NCI-H748 treated with DMSO at 0.1 percent for 48 hours (cell line): ENCODE measurements at regions not wholly inside any gene's neighbourhood (a gene's known extent, or its start where the extent isn't known, plus 50 kb on each side); places are given as distances from the start of the nearest gene placed in this dataset.
"Not testable (repeated sequence)": the region's sequence is repeated elsewhere in the genome, so short reads cannot be mapped to it uniquely, and the experiment has no call there.

Experiments used
- DNase-seq: peaks from one replicate; lab custom pipeline; 2025; lab: John Stamatoyannopoulos, UW

DNA sequence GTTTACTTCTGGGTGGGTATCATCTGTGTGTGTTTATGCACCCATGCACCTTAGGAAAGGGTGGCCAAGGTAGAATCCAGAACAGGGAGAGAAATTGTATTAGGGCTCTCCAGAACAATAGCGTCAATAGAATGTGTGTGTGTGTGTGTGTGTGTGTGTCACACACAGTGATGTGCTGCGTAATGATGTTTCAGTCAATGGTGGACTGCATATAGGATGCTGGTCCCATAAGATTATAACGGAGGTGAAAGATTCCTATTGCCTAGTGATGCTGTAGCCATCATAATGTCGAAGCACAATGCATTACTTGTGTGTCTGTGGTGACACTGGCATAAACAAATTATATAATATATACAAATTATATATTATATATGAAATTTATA, 69.3 kb upstream of the PRR23C start:
- DNase-seq: no peak

DNA sequence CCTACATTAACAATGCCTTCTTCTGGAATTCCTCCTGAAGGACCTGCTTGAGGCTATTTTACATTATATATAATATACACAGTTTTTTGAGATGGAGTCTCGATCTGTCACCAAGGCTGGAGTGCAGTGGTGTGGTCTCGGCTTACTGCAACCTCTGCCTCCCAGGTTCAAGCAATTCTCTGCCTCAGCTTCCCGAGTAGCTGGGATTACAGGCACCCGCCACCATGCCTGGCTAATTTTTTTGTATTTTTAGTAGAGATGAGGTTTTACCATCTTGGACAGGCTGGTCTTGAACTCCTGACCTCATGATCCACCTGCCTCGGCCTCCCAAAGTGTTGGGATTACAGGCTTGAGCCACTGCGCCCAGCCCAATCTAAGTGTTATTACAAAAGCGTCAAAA, 71.9 kb upstream of the PRR23C start:
- not testable (repeated sequence) for DNase-seq

DNA sequence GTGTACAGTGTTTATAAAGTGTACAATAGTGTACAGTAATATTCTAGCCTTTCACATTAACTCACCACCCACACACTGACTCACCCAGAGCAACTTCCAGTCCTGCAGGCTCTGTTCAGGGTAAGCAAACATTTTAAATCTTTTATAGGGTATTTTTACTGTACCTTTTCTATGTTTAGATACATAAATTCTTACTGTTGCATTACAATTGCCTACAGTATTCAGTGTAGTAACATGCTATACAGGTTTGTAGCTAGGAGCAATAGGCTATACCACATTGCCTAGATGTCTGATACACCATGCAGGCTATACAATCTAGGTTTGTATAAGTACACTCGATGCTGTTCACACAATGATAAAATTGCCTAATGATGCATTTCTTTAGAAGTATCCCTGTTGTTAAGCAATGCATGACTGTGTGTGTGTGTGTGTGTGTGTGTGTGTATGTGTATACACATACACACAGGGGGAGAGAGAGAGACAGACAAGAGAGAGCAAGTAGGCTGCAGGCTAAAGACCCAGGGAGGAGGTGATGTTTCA, 72.5 kb upstream of the PRR23C start:
- DNase-seq: no peak

DNA sequence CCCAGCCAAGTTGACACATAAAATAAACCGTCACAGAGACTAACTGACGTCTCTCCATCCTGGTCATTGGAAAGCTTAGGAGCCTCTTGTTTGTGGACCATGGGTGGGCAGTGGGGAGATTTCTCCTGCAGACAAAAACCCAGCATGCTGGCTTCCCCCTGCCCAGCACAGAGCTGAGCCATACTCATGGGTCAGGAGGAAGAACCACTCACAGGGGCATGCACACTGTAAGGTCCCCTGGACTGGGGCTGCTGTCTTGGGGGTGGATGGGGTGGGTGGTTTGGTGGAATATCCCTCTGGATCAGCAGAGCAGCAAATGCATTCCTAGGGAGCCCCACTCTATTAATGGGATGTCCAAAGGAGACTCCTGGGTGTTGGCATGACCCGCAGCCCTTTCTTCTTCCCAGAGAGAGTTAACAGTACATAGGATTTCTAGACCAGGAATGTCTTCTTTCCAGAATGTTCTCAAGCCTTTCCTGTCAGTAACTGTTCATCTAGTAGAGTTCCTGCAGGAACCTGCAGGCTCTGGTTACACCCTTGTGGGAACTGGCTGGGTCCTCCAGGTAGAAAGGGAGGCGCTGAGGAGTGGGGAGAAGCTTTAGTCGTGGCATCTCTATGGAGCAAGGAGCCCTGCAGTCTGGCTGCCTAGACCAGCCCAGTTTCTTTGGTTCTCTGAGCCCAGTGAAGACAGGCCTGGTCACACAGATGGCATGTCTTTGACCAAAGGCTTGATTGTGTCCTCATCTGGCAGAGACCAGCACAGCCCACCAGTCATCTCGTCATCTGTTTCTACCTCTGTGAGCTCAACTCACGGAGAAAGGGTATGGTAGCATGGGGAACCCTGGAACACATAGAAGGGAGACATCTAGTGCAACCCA, 73.4 kb upstream of the PRR23C start:
- DNase-seq: no peak

DNA sequence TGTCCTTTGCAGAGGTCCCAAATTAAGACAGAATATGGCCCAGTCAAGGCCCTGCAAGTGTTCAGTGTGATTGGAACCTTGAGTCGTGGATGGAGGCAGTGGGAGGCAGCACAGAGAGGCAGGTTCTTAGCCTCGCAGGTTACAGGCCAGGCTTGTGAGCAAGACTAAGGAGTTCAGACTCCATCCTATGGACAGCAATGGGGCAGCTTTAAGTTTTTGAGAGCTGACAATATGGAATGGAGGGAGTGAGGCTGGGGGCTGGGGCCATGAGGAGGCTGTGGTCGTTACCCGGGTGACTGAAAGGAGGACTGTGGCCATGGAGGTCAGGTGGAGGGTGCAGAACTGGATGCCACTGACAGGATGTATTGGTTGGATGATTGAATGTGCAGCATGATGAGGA, 74.1 kb upstream of the PRR23C start:
- DNase-seq: no peak

DNA sequence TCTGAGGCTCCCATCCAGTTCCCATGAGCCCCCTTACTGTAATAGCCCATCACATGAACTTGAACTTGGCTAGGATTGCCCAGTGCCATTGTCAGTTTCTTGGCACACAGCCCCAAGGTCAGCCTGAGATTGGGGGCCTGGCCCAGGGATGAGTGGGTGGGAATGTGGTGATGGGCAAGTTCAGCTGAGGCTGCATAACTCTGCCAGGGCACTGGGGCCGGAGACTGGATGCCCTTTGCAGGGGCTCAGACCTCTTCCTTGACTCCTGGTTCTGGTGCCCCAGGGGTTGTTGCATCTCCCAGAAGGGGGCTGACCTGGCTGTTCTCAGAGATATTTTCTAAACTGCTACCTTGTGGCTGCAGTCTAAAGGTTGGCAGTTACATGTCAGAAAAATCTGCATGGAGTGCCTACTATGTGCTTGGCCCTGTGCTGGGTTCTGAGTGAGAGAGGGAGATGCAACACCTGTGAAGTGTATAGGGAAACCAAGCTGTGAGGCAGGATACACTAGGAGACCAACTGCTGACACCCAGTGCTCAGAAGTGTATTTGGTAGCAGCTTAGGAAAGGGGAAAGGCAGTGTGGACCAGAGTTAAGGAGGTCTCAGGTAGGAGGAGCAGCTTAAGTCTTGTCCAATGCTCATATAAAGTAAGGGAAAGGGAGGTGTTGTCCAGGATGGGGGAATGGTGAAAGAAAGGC, 74.8 kb upstream of the PRR23C start:
- no peak for DNase-seq

DNA sequence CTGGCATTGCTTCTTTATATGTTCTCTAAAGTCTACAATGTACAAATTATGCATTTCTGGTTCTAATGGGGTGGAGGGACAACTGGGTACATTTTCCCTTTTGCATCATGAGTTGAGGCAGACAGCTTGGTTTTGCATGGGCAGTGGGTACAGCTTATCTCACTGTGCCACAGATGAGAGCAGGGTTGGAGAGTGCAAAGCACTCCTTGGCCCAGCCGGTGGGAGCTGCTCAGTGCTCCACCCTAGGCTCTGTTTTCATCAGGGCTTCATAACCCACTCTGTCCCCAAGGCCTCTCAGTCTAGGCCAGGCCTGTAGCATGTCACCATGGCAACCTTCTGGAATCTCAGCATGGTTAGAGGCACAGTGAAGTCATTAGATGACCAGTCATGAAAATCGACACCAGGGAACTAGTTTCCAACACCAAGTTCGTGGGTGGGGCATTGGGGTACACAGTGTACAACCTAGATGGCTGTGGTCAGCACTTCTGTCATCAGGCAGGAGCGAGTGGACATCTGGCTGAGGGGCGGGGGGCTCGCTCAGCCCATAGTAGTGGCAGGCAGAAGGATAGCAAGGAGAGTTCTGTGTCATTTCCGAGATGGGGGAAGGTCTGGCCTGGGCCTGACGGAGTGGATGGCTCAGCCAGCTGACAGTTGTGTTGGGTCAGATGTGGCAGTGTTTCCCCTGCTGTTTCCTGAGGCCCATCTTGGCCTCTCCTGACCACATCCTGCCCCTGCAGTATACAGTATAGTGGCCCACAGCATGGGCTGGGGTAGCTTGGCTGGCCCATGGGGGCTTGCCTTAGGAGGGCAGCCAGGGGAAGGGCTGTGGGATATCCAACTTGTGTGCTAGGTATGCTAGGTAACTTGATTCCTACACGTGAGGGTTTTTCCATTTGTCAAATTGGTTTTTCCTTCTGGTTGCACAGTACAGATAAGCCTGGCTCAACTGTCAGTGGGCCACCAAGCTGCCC, 75.7 kb upstream of the PRR23C start:
- no peak for DNase-seq

DNA sequence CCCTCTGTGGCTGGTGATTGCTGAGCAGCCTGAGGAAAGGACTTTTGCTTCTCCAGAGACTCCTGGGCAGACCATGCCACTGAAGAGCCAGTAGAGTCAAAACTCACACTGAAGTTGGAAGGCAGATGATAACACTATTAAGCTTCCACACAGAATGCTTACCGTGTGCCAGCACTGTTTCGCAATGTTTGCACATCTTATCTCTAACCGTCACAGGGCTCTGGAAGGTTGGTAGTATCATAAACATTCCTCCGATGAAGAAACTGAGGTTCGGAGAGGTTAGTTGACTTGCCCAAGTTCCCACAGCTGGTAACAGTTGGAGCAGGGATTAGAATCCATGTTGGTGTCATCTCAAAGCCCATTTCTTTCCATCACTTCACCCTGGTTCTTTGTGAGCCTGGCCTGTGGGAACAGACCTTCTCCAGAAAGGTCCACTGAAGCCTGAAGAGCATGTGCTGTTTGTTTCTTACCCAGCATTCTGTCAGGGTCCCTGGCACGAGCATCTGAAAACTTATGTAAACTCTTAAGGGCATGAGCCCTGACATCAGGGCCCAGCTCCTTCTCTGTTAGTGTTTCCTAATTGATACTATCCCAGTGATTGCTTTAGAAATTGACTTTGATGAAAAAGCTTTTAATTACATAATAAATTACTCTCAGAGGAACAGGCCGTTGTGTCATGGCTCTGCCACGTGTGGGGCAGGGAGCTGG, 77.0 kb upstream of the PRR23C start:
- DNase-seq: no peak

DNA sequence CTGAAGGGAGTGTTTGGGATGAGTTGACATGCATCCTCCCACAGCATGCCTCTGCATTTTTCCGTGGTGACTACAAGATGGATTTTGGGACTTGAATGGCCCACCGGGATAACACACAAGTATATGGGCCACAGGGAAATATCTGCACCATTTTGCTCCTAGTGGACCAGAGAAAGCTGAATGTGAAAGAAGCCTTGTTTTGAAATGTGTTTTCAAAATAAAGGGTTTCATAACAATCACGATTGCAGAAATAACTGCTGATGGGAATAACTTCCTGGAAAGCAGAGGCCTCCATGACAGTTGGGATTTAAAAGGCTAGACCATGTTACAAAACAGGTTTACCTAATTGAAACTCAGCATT, 77.5 kb upstream of the PRR23C start:
- no peak for DNase-seq

DNA sequence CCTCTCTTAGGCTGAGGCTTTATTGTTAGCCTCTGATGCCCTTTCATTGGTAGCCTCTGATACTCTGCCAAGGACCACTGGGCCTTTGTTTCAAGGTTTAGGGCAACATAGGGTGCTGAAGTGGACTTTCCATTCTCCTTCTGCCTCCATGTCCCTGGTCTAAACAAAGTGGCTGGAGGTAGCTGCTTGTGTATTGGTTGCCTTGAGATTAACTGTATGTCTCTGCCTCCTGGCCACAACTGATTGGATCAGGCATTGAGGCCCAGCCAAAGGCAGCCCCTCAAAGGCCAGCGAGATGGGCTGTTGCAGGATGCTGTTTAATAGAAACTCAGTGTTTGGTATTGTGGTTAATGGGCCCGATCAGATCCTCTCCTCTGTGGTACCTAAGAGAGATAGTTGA, 77.9 kb upstream of the PRR23C start:
- no peak for DNase-seq

DNA sequence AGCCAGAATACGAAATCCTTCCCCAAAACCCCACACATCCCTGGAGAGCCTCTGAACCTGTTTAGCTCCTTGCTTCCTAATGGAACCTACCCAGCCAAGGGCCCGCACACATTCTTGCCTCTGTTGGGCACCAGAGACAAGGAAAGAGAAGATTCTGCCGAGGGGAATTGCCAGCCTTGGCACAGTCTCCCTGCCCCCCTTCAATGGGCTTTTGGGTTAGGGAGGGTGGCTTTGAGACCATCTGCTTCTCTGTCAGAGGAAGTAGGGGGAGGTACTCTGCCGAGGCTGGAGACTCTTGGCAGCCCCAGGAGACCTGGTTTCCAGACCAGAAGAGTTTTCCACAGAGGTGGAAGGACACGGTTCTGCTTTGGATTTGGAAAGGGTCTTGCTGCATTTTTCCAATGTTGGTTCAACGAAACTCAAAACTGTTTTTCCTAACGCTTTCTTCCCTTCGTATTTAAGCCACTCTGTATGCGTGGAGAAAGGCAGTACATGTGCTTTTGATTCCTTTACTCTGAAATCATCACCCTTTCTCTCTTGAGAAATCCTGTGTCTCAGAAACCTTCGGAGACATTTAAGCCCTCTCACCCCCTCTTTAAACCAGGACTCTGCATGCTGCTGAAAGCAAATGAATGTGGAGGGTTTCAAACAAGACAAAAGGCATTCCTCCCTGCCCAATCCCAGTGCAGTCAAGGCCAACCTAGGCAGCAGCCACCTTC, 78.8 kb upstream of the PRR23C start:
- DNase-seq: no peak

DNA sequence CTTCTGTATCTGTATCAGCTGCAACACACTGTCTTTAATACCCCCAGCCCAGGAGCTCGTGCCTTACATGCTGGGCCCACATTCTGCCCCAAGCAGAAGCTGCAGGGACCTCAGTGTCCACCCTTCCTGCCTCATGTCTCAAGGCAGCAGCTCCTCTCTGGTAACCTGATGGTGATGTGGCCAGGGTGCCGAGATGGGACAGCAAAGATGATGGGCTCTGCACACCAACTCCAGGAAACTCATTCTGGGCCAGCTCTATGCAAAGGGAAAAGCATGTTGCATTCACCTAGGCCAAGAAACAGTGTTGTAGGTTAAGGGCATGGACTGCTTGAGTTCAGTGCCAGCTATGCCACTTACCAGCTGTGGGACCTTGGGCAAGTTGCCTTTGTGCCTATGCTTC, 79.5 kb upstream of the PRR23C start:
- DNase-seq: no peak

DNA sequence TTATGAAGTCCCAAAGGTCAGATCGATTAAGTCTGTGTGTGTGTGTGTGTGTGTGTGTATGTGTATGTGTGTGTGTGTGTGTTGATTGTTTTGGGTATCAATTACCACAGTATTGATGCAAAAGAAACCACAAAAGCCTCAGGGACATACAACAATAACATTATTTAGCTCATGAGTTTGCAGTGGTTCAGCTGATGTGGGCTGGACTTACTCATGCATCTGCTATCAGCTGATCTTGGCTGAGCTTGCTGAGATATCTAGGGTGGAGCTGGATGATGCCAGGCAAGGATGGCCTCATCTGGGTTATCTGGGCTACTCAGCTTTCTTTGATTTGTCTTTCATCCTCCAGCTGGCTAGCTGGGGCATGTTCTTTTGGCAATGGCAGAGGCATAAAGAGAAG, 82.4 kb upstream of the PRR23C start:
- no peak for DNase-seq

DNA sequence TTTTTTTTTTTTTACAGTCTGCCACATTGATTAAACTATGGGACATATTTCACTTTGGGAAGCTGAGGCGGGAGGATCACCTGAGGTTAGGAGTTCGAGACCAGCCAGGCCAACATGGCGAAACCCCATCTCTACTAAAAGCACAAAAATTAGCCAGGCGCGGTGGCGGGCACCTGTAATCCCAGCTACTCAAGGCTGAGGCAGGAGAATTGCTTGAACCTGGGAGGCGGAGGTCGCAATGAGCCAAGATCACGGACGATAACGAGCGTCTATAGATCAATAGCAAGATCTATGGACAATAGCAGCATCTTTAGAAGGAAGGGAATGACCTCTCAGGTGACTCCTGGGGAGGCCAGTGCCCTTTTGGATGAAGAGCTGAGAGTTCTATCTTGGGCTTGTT, 82.9 kb upstream of the PRR23C start:
- not testable (repeated sequence) for DNase-seq

DNA sequence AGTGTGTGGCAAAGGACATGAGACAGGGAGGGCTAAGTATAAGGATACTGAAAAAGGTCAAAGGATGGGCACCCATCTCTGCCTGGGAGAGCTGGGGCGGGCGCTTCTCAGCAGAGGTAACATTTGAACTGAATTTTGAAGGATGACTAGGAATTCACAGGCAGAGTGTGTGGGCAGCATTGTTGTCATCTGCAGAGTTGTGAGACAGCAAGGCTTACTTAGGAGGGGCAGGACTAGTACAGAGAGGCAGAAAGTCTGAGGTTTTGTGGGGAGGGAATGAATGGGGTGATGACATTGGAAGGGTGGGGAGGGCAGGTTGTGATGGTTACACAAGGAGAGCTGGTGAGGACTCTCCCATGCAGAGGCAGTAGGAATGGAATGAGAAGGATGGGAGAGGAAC, 84.1 kb upstream of the PRR23C start:
- no peak for DNase-seq

DNA sequence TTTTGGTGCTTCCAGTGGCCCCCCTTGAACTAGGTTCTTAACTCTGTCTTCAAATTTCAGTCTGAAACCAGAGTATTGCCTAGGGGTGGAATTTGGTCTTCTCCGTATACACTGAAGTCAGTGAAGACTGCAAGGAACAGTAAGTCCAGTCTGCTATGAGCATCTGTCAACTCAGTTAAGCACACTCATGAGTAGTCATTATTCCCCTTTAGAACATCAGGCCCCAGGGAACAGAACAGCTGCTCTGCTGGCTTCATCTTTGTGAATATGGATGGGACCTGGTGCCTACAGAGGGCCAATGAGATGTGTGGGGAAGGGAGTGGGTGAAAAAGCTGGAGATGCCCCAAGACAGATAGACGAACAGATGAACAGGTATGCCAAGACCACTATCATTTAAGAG, 85.2 kb upstream of the PRR23C start:
- no peak for DNase-seq

DNA sequence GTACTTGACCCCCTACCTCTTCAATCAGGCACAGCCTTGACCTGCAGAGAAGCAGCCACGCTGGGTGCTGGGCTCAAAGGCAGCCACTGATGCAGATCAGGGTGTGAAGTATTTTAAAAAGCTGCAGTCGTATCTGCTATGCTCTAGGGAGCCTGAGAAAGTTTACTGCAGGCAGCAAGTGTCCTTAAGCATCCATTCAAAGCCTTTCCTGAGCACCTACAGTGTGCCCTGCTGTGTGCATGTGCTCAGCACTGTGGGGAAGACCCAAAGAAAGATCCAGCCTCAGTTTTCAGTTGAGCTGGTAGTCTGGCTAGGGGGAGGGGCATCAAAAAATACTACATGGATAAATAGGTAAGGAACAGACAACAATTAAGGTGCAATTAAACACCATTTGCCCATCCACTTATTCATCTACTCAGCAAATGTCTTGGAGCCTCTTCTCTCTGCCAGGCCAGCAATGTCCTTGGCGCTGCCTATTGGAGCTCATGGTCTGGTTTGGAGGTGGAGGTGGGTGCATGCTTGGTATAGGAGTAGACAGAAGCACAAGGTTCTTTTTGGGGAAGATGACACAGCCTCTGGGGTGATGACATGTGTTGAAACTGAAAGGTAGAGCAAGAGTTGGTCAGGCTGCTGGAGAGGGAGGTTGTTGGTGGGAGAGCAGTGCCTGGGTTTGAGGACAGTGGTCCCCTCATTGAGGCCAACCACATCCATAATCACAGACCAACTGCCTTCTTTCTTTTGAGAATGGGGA, 85.9 kb upstream of the PRR23C start:
- no peak for DNase-seq

DNA sequence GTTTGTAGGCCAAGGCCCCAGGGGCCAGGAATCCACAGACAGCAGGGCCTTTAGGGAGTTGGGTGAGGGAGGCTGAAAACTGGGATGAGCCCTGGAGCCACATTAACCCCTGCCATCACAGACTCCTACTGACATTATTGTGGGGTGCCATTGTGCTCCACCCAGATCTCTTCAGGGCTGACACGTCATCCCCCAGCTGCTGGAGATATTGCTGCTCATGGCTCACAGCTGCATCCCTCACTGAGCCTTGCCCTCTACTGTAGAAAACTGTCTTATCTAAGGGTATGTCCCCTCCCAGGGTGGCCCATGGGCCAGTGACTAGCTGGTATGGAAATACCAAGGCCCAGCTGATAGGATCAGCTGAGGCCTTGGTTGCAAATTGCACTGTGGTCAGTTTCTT, 87.3 kb upstream of the PRR23C start:
- DNase-seq: no peak

DNA sequence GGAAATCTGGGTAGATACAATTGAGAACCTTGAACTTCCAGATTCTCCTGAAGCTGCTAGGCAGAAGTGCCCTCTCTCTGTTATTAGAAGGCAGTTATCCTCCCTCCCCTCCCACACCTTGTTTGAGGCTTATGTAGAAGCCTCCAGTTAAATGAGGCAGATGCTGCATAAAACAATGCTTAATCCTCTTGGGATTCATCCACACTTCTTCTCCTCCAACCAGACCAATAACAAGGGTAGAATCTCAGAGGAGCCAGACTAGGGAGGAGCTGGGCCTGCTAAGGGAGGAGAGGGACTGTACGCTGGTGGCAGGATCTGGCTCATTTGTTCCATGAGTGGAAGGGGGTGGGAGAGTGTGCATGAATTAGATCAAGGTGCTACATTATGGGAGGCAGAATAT, 88.3 kb upstream of the PRR23C start:
- DNase-seq: no peak

DNA sequence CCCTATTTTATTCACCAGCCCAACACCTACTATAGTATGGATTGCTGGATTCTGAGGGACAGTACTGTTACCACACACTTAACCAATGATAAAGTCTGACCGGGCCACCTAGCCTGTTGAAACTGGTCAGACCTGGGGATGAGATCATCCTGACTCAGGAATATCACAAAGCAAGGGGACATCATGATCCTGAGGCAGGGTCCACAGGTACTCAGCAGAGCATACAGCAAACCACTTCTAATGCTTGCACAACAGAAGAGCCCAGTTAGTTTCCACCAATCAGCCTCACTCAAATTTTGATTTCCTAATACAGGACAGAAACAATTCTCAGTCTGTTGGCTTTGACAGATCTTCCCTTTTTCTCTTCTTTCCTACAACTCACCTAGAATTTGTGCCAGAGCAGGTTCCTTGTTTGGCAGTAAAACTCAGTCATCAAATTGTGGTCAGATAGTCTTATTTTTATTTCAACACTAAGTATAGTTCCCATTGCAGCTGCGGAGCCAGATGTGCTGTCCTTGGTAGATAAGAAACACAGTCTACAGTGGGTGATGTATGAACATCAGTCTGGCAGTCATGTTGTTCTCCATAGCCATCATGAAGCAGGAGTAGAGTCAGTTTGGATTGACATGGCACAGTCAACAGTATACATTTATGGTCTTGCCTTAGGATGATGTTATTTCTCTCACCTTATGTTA, 90.1 kb upstream of the PRR23C start:
- DNase-seq: no peak
